Stimulated activated CD4-positive, alpha-beta T cell treated with anti-CD3 and anti-CD28 coated beads, Interleukin-12 subunit alpha, Interleukin-12 subunit beta, amount 100 ng/mL, for 24 hours (primary cell): ENCODE measurements at regions not wholly inside any gene's neighbourhood (a gene's known extent, or its start where the extent isn't known, plus 50 kb on each side); places are given as distances from the start of the nearest gene placed in this dataset.

Source experiments
- DNase-seq, 2 experiments: peaks; one replicate each; pipeline ENCODE4 v3.0.0-alpha.2; 2020; ENCODE audit warnings: low read depth in 2 of 2

DNA sequence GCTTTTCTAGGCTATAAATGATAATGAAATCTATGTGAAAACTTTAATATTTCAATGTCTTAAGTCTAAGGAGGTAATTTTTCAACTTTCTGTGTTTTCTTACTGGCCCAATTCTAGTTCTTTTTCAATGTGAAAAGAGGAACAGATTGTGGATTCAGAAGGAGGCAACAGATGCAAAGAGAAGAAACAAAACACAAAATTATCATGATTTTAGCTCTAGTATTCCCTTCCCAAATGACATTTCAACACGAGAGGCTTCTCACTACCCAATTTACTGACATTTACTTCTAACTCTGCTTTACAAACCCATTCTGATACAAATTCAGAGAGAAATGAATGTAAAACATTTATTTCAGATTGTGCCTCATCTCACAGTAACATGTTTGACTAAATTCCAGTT is 169.4 kb downstream of the WT1 start:
- no peak for DNase-seq

DNA sequence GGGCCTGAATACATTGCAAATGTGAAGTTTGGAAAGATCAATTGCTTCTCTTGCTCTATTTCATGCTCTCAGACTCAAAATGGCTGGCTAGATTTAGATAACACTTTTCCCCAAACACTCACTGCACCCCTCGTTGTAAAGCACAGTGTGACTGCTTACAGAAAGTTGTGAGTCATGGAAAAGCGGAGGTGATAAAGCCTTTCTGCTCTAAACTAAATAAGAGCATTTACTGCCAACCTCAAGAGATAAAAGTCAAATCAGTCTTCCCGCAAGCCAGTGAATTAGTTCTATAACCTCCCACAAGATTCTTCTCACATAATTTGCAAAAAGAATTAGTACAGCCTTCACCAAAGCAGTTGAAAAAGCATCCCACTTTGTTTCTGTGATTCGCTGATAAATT is 168.7 kb downstream of the WT1 start:
- no peak for DNase-seq

GRCh38 chr11:32267679-32268187 is 167.6 kb downstream of the WT1 start:
- no peak for DNase-seq

DNA sequence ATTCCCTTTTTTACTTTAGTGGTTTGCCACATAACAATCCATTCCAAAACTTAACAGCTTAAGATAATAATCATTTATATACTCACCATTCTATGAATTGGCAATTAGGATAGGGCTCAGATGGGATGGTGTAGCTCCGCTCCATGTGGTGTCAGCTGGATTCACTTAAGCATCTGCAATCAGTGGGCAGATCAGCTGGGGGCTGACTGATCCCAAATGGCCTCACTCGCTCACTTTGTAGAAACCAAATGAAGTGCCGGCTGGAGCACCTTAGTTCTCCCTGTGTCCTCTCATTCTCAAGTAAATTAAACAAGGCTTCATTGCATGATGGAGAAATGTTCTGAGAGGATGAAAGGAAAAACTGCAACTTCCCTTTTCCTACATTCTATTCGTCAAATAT is 161.4 kb downstream of the WT1 start:
- no peak for DNase-seq

GRCh38 chr11:32279672-32280071 is 155.7 kb downstream of the WT1 start:
- DNase-seq, result no peak

- DNase-seq, result no peak
Measured at GRCh38 chr11:32280339-32280738, 155.0 kb downstream of the WT1 start.

DNA sequence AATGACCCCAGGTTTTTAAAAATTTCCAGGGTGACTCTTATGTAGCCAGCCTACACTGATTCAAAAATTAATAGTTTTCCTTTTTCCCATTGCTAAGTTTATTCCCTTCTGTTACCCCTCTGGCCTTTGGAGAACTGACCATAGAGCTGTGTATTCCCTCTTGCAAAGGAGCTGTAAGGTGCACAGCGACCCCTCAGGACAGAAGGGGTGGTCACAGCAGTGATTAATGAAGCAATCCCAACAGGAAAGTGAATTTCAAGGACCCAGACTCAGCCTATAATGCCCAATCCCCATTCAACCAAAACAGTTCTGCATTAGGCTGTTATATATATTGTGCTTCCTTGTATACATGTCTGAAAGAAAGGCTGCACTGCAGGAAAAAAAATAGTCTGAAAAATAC is 147.1 kb downstream of the WT1 start:
- DNase-seq, result no peak

- DNase-seq, result no peak
Measured at GRCh38 chr11:32289701-32290100, 145.6 kb downstream of the WT1 start.

DNA sequence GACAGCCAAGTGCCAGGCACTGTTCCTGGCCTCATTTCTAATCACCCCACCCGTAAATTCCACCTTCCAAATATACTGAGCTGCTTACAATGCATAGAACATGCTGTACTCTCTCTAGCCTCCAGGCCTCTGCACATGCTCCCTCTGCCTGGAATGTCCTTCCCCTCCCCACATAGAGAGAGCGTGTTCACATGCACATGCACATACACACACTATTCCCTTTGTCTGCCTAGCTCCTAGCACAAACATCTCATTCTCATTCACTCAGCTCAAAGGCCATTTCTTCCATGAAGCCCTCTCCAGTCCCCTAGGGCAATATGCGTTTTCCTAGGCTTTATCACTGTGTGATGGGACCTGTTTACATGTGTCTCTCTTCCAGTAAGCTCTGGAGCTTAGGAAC is 144.6 kb downstream of the WT1 start:
- no peak for DNase-seq

DNA sequence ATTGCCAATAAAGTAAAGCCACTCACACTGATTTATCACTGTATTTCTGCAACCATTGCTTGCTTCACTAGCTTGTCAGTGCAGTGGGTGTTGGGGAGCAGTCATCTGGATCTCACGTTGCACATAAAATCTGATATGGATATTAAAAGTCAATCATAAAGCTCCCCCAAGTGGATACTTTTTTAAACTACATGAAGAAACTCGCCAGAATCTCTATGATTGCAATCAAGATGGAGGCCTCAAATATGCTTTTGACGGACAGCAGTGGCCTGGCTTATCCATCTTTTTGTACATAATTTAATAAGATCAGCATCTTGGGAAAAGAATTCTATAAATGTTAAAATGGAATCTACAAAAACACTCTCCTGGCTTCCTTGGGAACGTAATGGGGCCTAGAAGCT is 137.7 kb downstream of the WT1 start:
- DNase-seq, result no peak

DNA sequence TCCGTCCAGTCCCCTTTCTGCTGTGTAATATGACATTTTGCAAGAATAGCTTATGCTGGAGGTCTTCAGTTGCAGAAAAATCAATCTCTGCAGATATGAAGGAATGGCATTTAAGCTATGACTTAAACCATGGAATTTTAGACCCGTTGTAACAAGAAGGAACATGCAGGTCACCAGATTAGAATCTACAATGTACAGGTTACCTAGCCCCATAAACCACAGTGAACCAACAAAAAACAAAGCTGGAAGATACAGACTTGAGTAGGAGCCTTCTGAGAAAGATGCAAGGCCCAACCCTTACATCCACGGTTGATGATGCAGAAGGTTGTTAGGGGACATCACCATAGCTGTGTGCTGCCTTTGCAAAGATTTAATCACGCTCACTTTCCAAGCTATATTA is 132.5 kb downstream of the WT1 start:
- no peak for DNase-seq

DNA sequence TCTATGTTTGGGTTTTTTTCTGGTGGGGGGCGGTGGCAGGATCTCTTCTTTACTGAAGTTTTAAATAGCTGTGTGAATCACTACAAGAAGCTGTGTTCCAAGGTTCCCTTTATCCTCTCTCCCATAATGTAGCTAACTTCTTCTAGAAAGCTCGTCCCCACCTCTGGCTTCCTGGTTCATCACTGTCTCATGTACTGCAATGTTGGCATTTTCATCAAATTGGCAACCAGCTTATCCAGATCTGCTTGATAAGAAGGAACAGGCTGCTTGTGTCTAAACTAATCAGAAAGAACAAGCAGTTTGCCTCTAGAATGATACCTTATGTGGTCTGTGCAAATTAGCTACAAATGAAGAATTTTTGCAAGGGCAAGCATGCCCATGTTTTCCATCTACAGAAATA is 130.8 kb downstream of the WT1 start:
- no peak for DNase-seq

GRCh38 chr11:32305460-32305859 is 129.9 kb downstream of the WT1 start:
- DNase-seq, result no peak

DNA sequence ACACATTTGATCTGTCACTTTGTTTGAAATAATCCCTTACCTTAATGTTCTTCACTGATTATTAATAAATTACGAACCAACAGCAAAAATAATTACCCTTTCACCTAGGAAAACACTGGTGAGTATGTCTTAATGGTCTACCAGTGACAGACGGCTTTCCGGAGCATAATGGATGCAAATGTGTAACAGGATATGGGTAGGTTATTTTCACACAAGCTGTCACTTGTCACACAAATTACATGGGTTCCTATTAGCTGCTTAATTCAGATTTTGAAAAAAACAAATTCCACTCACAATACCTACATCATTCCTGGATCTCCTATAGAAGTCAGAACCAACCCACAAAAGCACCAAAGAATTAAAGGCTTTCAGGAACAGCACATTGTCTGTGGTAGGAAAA is 127.9 kb downstream of the WT1 start:
- DNase-seq, result no peak

- no peak for DNase-seq
Measured at GRCh38 chr11:32307913-32308312, 127.4 kb downstream of the WT1 start.

DNA sequence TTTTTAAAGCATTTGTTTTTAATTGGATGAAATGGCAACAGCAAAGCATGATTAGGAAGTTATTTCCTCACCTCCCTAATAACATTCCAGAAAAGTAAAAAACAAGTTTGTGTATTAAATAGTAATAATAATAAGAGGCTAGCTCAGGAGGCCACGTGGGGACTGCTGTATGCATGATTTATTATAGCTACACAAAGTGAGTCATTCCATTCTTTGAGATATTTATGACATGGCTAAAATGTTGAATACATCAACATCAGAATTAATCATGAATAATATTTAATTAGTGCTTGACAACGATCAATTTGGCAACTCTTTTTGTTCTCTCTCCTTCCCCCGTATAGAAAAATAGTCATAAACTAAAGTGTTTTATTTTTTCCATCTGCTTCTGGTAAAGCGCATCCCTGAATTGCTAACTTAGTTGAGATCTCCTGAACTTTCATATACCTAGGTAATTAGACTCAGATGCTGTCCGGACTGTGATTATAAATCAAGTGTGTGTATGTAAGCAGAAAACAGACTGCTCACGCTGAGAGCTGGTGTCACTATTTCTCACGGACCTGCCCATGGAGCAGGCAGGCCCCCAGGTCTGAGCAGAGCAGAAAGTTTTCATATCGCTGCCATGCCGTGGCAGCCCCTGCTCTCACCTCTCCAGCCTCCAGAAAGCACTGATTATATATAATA is 125.7 kb downstream of the WT1 start:
- no peak for DNase-seq

- DNase-seq, result no peak
Measured at GRCh38 chr11:32310214-32310601, 125.1 kb downstream of the WT1 start.

GRCh38 chr11:32311346-32312065 is 123.8 kb downstream of the WT1 start:
- no peak for DNase-seq

GRCh38 chr11:32312206-32312817 is 123.0 kb downstream of the WT1 start:
- DNase-seq, result no peak

- DNase-seq, result peak in 1 of 2 experiments; percentile 16
Measured at GRCh38 chr11:32312865-32313403, 122.4 kb downstream of the WT1 start.

DNA sequence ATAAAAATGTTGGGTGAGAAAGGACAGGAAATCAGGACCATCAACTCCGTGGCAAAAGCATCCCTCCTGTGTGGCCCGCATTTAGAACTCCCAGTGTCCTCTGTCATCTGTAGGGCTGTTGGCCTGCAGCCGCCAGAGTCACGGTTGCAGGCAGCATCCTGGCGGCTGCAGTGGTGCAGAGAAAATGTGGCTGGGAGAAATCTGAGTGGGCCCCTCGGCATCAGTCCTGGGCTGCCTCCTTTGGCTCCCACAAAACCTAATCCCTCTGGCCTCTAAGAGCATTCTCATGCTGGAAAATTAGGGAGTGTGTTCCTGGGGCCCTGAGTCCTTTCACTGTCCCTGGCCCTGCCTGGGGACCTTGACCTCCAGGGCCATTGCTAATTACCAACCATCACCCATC is 121.9 kb downstream of the WT1 start:
- DNase-seq, result no peak

DNA sequence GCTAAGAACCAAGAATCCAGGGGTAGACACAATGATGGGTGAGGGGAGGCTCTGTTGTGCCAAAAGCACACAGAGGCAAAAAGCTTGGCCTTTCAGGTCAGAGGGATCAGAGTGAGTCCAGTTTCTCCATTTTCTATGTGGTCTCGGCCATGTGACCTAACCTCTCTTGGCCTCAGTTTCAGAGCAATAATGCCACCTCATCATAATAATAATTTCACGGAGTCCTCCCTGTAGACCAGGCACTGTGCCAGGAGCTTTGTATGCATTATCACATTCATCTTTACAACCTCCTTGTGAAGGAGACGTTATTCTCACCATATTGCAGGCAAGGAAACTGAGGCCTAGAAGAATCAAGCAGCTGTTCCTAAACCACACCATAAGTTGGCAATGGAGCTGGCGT is 120.2 kb downstream of the WT1 start:
- DNase-seq, result no peak

- DNase-seq, result no peak
Measured at GRCh38 chr11:32316232-32316631, 119.1 kb downstream of the WT1 start.
